Fibroblast of mammary gland (primary cell): ENCODE measurements at regions not wholly inside any gene's neighbourhood (a gene's known extent, or its start where the extent isn't known, plus 50 kb on each side); places are given as distances from the start of the nearest gene placed in this dataset.

Source experiments
- DNase-seq: peaks from one replicate; pipeline ENCODE4 v3.0.0-alpha.2; 2010; ENCODE audit warnings: low read depth
- H3K4me3 ChIP-seq: 2 replicates; pipeline ENCODE4 v1.5.1; 2011; ENCODE audit warnings: low read depth, mild to moderate bottlenecking, low read length, moderate library complexity; ENCODE audit not compliant: control insufficient read depth
- TF ChIP-seq, protein P1 (sequence below): conservative IDR thresholded peaks from 2 replicates; pipeline ENCODE4 v1.5.1; 2011; ENCODE audit warnings: low read depth, low read length, inconsistent platforms; ENCODE audit not compliant: control insufficient read depth, insufficient read depth

DNA sequence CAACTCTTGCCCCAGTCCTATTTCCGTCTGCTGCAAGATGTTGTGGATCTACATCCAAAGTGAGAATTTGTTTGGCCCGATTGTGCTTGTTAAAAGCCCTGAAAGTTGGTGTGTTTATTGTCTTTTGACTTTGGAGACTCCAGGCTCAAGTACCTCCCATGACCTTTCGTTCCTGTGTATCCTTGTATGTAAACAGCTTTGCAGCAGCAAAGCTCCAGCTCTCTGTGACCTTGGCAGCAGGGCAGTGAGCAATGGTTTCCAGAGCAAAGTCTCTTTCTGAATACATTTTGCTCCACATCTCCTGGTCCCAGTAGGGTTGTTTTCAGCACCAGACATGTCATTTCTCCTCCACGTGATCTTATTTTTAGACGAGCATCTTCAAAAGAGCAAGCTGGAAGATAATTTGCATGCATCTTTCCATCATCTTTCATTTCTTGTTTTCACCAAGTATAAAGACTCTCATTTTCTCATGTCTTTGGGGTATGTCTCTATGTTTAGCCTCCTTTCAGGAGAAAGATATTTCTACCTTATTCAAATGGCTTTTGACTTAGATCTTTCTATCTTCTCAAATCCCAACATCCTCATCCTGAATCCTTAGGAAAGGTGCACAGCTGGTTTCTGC, 68.1 kb upstream of the ERCC6L2 start:
- no peak overlapping the region for H3K4me3 ChIP-seq
- no peak for DNase-seq
- TF ChIP-seq, protein P1, sequence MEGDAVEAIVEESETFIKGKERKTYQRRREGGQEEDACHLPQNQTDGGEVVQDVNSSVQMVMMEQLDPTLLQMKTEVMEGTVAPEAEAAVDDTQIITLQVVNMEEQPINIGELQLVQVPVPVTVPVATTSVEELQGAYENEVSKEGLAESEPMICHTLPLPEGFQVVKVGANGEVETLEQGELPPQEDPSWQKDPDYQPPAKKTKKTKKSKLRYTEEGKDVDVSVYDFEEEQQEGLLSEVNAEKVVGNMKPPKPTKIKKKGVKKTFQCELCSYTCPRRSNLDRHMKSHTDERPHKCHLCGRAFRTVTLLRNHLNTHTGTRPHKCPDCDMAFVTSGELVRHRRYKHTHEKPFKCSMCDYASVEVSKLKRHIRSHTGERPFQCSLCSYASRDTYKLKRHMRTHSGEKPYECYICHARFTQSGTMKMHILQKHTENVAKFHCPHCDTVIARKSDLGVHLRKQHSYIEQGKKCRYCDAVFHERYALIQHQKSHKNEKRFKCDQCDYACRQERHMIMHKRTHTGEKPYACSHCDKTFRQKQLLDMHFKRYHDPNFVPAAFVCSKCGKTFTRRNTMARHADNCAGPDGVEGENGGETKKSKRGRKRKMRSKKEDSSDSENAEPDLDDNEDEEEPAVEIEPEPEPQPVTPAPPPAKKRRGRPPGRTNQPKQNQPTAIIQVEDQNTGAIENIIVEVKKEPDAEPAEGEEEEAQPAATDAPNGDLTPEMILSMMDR, result no peak

DNA sequence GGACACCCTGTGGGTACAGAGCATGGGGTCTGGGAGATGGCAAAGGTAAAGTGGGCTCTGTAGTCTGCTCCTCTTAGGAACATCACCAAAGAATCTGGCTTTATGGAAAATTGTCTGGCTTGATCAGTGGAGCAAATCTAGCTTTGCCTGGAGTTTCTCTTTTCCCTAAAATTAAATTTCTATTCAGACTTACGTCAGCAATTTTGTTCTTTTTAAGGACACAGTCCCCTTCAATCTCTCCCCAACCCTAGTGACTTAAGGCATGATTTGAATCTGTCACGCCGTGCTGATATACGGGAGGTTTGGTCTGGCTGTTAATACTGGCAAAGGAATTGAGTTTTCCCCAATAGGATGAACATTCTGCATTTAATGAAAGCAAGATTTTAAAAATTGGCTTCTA, 72.3 kb upstream of the ERCC6L2 start:
- no peak overlapping the region for H3K4me3 ChIP-seq
- TF ChIP-seq, protein P1, result no peak
- DNase-seq, result no peak

DNA sequence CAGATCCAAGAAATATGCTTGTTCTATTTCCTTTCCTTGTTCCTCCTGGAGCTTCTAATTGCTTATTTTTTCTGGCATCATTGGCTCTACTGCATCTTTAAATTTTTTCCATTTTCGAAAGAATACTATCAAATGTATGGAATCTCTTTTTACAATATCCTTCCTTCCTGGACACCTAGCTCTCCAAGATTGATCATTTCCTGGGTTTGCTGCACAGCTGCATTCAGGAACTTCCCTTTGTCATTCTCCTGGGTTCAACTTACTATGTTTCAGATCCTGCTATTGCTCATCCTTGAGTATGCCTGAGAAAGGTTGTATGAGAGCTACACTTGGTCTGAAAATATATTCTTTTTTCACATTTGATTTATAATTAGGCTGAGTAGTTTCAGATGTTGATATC, 73.7 kb upstream of the ERCC6L2 start:
- TF ChIP-seq, protein P1, result no peak
- H3K4me3 ChIP-seq, result no peak overlapping the region
- DNase-seq, result no peak

GRCh38 chr9:95796029-95796428, 79.5 kb upstream of the ERCC6L2 start:
- TF ChIP-seq, protein P1, result no peak
- H3K4me3 ChIP-seq, result no peak overlapping the region
- DNase-seq, result no peak

- peak; percentile 96 for DNase-seq
- H3K4me3 ChIP-seq, result no peak overlapping the region
- TF ChIP-seq, protein P1, result no peak
Observed at GRCh38 chr9:95793924-95794828, 81.3 kb upstream of the ERCC6L2 start.

- H3K4me3 ChIP-seq, result no peak overlapping the region
- TF ChIP-seq, protein P1, result no peak
- DNase-seq, result no peak
Observed at GRCh38 chr9:95791695-95792094, 83.8 kb upstream of the ERCC6L2 start.
